Stimulated activated CD8-positive, alpha-beta memory T cell treated with anti-CD3 and anti-CD28 coated beads, Interleukin-2, amount 100 ng/mL, for 1 hour (primary cell): ENCODE measurements at regions not wholly inside any gene's neighbourhood (a gene's known extent, or its start where the extent isn't known, plus 50 kb on each side); places are given as distances from the start of the nearest gene placed in this dataset.
"Not testable (repeated sequence)": the region's sequence is repeated elsewhere in the genome, so short reads cannot be mapped to it uniquely, and the experiment has no call there.

ENCODE experiments used
- DNase-seq, 2 donors: peaks; one replicate each; pipeline ENCODE4 v3.0.0-alpha.2; 2020; ENCODE audit warnings: low read depth in 2 of 2

DNA sequence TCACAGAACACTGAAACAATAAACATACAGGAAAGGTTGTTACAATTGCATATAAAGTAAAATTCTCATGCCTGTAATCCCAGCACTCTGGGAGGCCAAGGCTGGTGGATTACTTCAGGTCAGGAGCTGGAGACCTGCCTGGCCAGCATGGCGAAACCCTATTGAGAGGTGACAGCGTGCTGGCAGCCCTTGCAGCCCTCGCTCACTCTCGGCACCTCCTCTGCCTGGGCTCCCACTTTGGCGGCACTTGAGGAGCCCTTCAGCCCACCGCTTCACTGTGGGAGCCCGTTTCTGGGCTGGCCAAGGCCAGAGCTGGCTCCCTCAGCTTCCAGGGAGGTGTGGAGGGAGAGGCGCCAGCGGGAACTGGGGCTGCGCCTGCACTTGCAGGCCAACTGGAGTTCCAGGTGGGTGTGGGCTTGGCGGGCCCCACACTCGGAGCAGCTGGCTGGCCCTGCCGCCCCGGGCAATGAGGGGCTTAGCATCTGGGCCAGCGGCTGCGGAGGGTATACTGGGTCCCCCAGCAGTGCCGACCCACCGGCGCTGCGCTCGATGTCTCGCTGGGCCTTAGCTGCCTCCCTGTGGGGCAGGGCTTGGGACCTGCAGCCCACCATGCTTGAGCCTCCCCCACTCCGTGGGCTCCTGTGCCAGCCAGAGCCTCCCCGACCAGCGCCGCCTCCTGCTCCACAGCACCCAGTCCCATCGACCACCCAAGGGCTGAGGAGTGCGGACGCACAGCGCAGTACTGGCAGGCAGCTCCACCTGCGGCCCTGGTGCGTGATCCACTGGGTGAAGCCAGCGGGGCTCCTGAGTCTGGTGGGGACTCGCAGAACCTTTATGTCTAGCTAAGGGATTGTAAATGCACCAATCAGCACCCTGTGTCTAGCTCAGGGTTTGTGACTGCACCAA is 51.5 kb upstream of the MBNL1 start:
- DNase-seq, result not testable (repeated sequence)

DNA sequence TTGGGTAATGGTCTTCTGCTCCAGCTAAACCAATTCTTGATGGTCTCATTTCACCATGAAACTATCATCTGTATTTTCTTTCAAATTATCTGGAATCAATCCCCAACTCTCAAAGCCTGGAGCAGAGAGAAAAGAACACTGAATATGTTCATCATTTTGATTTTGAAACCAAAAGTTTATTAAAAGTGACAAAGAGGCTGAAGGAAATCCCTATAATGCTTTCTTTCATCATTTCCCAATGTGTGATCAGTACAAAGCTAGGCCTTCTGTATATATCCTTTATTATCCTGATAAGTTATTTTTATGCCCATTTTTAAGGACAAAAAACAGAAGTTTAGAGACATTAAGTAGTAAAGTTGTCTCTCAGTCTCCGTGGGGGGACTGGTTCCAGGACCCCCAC is 50.1 kb upstream of the MBNL1 start:
- DNase-seq, result no peak
